IgD-negative memory B cell (primary cell): ENCODE measurements at regions not wholly inside any gene's neighbourhood (a gene's known extent, or its start where the extent isn't known, plus 50 kb on each side); places are given as distances from the start of the nearest gene placed in this dataset.

Experiments
- H3K27ac Mint-ChIP-seq, 3 donors: one replicate each; pipeline ENCODE4 v1.8.0; 2020 to 2022; ENCODE audit warnings: mild to moderate bottlenecking in 3 of 3, mixed read lengths in 3 of 3, moderate library complexity in 1 of 3
- H3K27me3 Mint-ChIP-seq: one replicate; pipeline ENCODE4 v1.8.0; 2021; ENCODE audit warnings: mixed read lengths
- H3K36me3 Mint-ChIP-seq: one replicate; pipeline ENCODE4 v1.8.0; 2020; ENCODE audit warnings: mild to moderate bottlenecking, mixed read lengths
- H3K4me1 Mint-ChIP-seq, 3 donors: one replicate each; pipeline ENCODE4 v1.8.0; 2020 to 2022; ENCODE audit warnings: mixed read lengths in 3 of 3, mild to moderate bottlenecking in 1 of 3
- H3K4me3 Mint-ChIP-seq, 4 donors: one replicate each; pipeline ENCODE4 v1.8.0; 2020 to 2022; ENCODE audit warnings: mild to moderate bottlenecking in 4 of 4, mixed read lengths in 4 of 4, moderate library complexity in 3 of 4
- H3K9me3 Mint-ChIP-seq, 3 donors: one replicate each; pipeline ENCODE4 v1.8.0; 2020 to 2021; ENCODE audit warnings: mixed read lengths in 3 of 3, mild to moderate bottlenecking in 1 of 3

DNA sequence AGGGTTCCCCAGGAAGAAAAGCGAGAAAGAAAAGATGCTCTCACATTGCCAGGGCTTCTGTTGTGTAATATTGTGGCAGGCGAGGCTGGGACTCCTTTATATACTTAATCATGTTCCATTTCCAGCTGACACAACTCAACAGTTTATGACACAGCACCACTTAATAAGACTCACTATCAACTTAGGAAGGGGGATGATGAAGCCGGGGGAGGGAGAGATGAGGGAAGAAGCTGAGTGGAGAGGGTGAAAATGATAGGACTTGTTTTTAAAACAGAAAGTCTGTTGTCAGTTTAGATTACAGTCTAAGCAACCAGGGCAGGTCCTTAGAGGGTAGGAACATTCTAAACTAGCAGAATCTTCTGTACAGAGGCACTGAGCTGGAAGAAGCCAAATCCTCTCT, 397.0 kb downstream of the NXPE2 start:
- Mint-ChIP-seq H3K4me1 (no peaks in the 10 kb centered on the region), H3K27me3 (no peaks in the 10 kb centered on the region), H3K27ac (no peak overlapping the region), H3K36me3 (no peaks in the 10 kb centered on the region), H3K4me3 (peak overlapping the region in 1 of 4 donors; percentile 11), H3K9me3 (no peaks in the 10 kb centered on the region)

- Mint-ChIP-seq H3K27me3 (no peaks in the 10 kb centered on the region), H3K4me1 (no peaks in the 10 kb centered on the region), H3K27ac (no peak overlapping the region), H3K36me3 (no peaks in the 10 kb centered on the region), H3K9me3 (no peaks in the 10 kb centered on the region), H3K4me3 (no peak overlapping the region)
Observed at GRCh38 chr11:115077740-115078139, 399.4 kb downstream of the NXPE2 start.

GRCh38 chr11:115078461-115079438, 400.4 kb downstream of the NXPE2 start:
- no peaks in the 10 kb centered on the region for H3K36me3 Mint-ChIP-seq
- H3K4me3 Mint-ChIP-seq = no peak overlapping the region
- H3K4me1 Mint-ChIP-seq = no peaks in the 10 kb centered on the region
- H3K27me3 Mint-ChIP-seq = no peaks in the 10 kb centered on the region
- peaks cover 0 to 1% (median 0%) of the 10 kb centered on the region in 3 donors for H3K9me3 Mint-ChIP-seq
- no peak overlapping the region for H3K27ac Mint-ChIP-seq

GRCh38 chr11:115080923-115081680, 402.8 kb downstream of the NXPE2 start:
- Mint-ChIP-seq H3K27ac (no peak overlapping the region), H3K27me3 (peaks cover 6% of the 10 kb centered on the region), H3K4me1 (no peaks in the 10 kb centered on the region), H3K4me3 (no peak overlapping the region), H3K9me3 (peaks cover 0 to 1% (median 0%) of the 10 kb centered on the region in 3 donors), H3K36me3 (no peaks in the 10 kb centered on the region)

- Mint-ChIP-seq H3K4me1 (no peaks in the 10 kb centered on the region), H3K36me3 (no peaks in the 10 kb centered on the region), H3K27me3 (peaks cover 6% of the 10 kb centered on the region), H3K4me3 (no peak overlapping the region), H3K9me3 (peaks cover 0 to 1% (median 0%) of the 10 kb centered on the region in 3 donors), H3K27ac (no peak overlapping the region)
Observed at GRCh38 chr11:115081972-115082371, 403.6 kb downstream of the NXPE2 start.

- H3K4me3 Mint-ChIP-seq = no peak overlapping the region
- peaks cover 8% of the 10 kb centered on the region for H3K27me3 Mint-ChIP-seq
- H3K36me3 Mint-ChIP-seq = no peaks in the 10 kb centered on the region
- peaks cover 0 to 1% (median 0%) of the 10 kb centered on the region in 3 donors for H3K9me3 Mint-ChIP-seq
- no peak overlapping the region for H3K27ac Mint-ChIP-seq
- no peaks in the 10 kb centered on the region for H3K4me1 Mint-ChIP-seq
Observed at GRCh38 chr11:115083144-115083806, 404.9 kb downstream of the NXPE2 start.

DNA sequence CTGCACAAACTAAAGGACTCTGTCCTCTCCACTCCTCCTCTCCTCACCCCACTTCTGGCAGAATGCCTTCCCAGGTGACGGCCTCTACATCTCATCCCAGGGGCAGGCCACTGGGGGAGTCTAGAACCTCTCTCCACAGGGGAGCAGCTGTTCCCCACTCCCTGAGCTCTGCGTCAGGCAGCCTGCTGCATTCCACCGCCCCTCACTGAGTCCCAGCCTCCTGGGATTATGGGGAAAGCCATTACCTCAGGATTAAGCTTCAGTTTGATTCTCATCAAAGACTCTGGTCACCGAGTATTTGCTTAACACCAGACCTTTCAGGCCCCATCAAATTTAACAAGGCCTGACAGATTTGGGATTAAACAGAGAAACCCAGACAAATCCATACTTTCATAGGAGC, 405.9 kb downstream of the NXPE2 start:
- Mint-ChIP-seq H3K36me3 (no peaks in the 10 kb centered on the region), H3K27ac (no peak overlapping the region), H3K27me3 (peaks cover 8% of the 10 kb centered on the region), H3K9me3 (peaks cover 0 to 1% (median 0%) of the 10 kb centered on the region in 3 donors), H3K4me1 (no peaks in the 10 kb centered on the region), H3K4me3 (no peak overlapping the region)

GRCh38 chr11:115085461-115086210, 407.3 kb downstream of the NXPE2 start:
- Mint-ChIP-seq H3K36me3 (no peaks in the 10 kb centered on the region), H3K27me3 (peaks cover 8% of the 10 kb centered on the region), H3K9me3 (peaks cover 0 to 1% (median 0%) of the 10 kb centered on the region in 3 donors), H3K4me1 (no peaks in the 10 kb centered on the region), H3K4me3 (no peak overlapping the region), H3K27ac (no peak overlapping the region)

DNA sequence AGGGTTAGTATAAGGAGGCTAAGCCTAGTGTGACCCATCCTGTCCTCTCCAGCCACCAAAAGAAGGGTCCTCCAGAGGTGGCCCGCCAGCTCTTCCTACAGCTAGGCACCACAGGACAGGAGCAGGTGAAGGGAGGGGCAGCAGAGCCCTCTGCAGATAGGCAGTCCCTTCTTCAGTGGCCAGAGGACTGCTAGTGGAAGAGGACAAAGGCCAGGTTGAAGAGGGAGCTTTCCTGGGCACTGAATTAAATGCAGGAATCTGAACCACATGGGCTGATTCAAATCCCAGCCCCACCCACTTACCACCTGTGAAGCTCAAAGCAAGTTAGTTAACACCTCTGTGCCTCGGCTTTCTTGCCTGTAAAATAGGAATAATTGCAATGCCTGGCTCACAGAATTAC, 409.5 kb downstream of the NXPE2 start:
- no peak overlapping the region for H3K27ac Mint-ChIP-seq
- no peak overlapping the region for H3K4me3 Mint-ChIP-seq

DNA sequence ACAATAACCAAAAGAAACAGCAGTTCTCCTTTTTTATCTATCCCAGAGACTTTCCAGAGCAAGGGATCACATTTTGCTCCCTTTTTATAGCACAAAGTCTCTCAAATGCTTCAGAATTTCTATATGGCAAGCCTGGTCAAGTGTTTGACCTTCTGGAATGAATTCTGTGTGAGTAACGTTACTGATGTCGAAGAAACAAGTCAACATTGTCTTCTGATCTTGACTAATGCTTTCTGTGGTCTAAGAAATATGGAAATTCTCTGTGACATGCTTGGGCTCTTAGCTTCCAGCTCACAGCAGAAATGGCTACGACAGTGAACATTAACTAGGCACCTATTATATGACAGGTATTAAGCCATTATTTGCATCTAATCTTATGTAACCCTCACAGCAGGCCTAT, 411.7 kb downstream of the CADM1 start:
- Mint-ChIP-seq H3K36me3 (no peaks in the 10 kb centered on the region), H3K27me3 (peaks cover 7% of the 10 kb centered on the region), H3K4me1 (no peaks in the 10 kb centered on the region), H3K9me3 (peaks cover 0 to 5% (median 1%) of the 10 kb centered on the region in 3 donors), H3K27ac (no peak overlapping the region), H3K4me3 (no peak overlapping the region)

More for the DNA sequence above, 409.5 kb downstream of the NXPE2 start:
- H3K27me3 Mint-ChIP-seq = peaks cover 8% of the 10 kb centered on the region
- H3K4me1 Mint-ChIP-seq = no peaks in the 10 kb centered on the region
- H3K9me3 Mint-ChIP-seq = peaks cover 0 to 3% (median 1%) of the 10 kb centered on the region in 3 donors
- no peaks in the 10 kb centered on the region for H3K36me3 Mint-ChIP-seq

DNA sequence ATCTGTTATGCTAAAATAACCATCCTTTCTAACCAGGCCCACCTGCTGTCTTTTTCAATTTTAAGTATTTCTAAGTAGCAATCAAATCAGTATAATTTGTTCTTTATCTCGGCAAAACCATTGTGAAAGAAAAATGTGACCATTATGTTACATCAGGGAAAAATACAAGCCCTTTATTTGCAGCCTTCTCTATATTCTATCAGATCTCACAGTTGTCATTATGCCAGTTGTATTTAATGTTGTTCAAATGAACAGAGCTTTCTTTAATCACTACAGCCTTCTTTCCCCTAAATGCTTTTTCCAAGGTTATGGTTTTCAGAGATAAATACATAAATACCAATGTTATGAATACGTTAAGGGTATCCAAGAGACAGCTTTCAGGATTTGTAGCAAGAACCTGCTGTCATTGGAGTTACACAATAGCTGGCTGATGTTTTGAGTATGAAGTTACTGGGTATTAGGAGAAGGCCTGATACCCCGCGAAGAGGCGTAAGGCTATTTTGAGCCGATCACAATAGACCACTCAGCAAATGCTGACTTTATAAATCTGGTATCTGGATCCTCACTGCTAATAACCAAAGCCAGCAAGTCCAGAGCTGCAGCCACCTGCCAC, 406.3 kb downstream of the CADM1 start:
- no peak overlapping the region for H3K4me3 Mint-ChIP-seq
- H3K4me1 Mint-ChIP-seq = no peaks in the 10 kb centered on the region
- H3K9me3 Mint-ChIP-seq = peaks cover 0 to 2% (median under 1%) of the 10 kb centered on the region in 3 donors
- no peak overlapping the region for H3K27ac Mint-ChIP-seq
- H3K36me3 Mint-ChIP-seq = no peaks in the 10 kb centered on the region
- peaks cover 7% of the 10 kb centered on the region for H3K27me3 Mint-ChIP-seq

- Mint-ChIP-seq H3K27me3 (peaks cover 3% of the 10 kb centered on the region), H3K4me3 (no peak overlapping the region), H3K9me3 (no peaks in the 10 kb centered on the region), H3K4me1 (no peaks in the 10 kb centered on the region), H3K27ac (no peak overlapping the region), H3K36me3 (no peaks in the 10 kb centered on the region)
Observed at GRCh38 chr11:115100706-115101105, 403.5 kb downstream of the CADM1 start.

DNA sequence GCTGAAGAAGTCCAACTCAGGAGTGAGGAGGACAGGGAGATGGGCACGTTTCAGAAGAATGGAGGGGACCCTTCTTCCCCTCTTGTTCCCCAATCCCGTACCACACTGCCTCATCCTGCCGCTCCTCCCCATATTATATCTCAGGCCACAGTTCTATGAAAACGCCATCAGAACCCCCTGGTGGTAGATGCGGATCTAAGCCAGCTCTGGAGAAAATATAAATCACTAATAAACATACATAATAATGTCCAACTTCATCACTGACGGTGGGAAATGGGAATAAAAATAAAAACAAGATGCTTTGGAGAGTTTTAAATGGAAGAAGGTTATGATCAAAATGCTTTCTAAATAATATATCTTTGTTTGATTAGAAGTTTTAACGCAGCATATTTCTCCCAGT, 400.3 kb downstream of the CADM1 start:
- Mint-ChIP-seq H3K36me3 (no peaks in the 10 kb centered on the region), H3K4me1 (no peaks in the 10 kb centered on the region), H3K27ac (no peak overlapping the region), H3K4me3 (no peak overlapping the region), H3K9me3 (peaks cover 0 to 1% (median 0%) of the 10 kb centered on the region in 3 donors), H3K27me3 (peaks cover 5% of the 10 kb centered on the region)

GRCh38 chr11:115104851-115105453, 399.3 kb downstream of the CADM1 start:
- no peaks in the 10 kb centered on the region for H3K4me1 Mint-ChIP-seq
- H3K36me3 Mint-ChIP-seq = no peaks in the 10 kb centered on the region
- no peak overlapping the region for H3K4me3 Mint-ChIP-seq
- no peak overlapping the region for H3K27ac Mint-ChIP-seq
- peaks cover 5% of the 10 kb centered on the region for H3K27me3 Mint-ChIP-seq
- peaks cover 0 to 1% (median 0%) of the 10 kb centered on the region in 3 donors for H3K9me3 Mint-ChIP-seq
